IPS-18a (cell line): ENCODE measurements at regions not wholly inside any gene's neighbourhood (a gene's known extent, or its start where the extent isn't known, plus 50 kb on each side); places are given as distances from the start of the nearest gene placed in this dataset.

Experiments
- H3K27ac ChIP-seq: one replicate; pipeline ENCODE4 v1.5.1; 2013; ENCODE audit warnings: low read length
- H3K27me3 ChIP-seq: one replicate; pipeline ENCODE4 v1.6.1; 2013; ENCODE audit warnings: mild to moderate bottlenecking, low read length; ENCODE audit not compliant: control insufficient read depth, insufficient read depth
- H3K36me3 ChIP-seq: one replicate; pipeline ENCODE4 v1.6.1; 2013; ENCODE audit warnings: low read depth, low read length; ENCODE audit not compliant: control insufficient read depth
- H3K4me1 ChIP-seq: one replicate; pipeline ENCODE4 v1.6.1; 2013; ENCODE audit warnings: low read depth, low read length; ENCODE audit not compliant: control insufficient read depth
- H3K4me3 ChIP-seq: one replicate; pipeline ENCODE4 v1.5.1; 2013; ENCODE audit warnings: low read length
- H3K9ac ChIP-seq: one replicate; pipeline ENCODE4 v1.6.1; 2013; ENCODE audit warnings: mild to moderate bottlenecking, low read length, moderate library complexity
- H3K9me3 ChIP-seq: one replicate; pipeline ENCODE4 v1.6.1; 2013; ENCODE audit warnings: low read depth, low read length; ENCODE audit not compliant: control insufficient read depth

DNA sequence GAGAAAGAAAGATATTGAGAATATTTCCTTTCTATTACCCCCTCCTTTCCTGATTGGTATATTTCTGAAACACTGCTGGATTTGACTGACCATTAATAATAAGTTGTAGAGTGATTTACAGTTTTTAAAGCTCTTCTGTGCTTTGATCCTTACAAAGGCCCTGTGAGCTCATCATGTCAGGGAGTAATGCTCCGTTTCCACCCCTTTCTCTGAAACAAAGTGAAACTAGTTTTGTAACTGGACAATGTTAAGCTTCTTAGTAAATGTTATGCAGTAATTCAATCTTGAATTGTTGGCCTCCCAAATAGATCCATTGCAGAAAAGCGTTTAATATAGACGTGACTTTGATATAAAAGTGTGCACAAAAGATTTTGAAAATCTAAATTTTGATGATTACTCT, 190.1 kb upstream of the GNPDA2 start:
- no peak overlapping the region for H3K9ac ChIP-seq
- H3K27me3 ChIP-seq: no peaks in the 10 kb centered on the region
- H3K27ac ChIP-seq: no peak overlapping the region
- H3K4me1 ChIP-seq: no peaks in the 10 kb centered on the region
- no peak overlapping the region for H3K4me3 ChIP-seq
- H3K36me3 ChIP-seq: no peaks in the 10 kb centered on the region
- no peaks in the 10 kb centered on the region for H3K9me3 ChIP-seq

DNA sequence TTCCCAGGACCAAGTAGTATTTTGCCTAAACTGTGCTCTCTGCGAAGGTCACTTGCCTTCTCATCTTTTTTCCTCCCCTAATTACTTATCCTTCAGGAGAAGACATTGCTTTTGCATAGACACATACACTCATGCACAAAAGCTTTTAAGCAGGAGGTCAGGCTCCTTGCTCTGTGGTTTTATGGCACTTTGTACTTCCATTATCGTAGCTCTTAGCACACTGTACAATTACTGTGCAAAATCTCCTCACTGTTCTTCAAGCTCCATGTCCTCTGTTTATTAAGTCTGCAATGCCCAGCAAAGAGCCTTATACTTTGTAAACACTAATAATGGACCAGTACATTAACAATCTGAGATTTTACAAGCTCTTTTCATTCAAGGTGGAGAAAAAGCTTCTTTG, 188.4 kb upstream of the GNPDA2 start:
- Histone ChIP-seq H3K27ac (no peak overlapping the region), H3K9me3 (no peaks in the 10 kb centered on the region), H3K4me1 (no peaks in the 10 kb centered on the region), H3K9ac (no peak overlapping the region), H3K4me3 (no peak overlapping the region), H3K27me3 (no peaks in the 10 kb centered on the region), H3K36me3 (no peaks in the 10 kb centered on the region)

- Histone ChIP-seq H3K27ac (no peak overlapping the region), H3K4me1 (no peaks in the 10 kb centered on the region), H3K9me3 (no peaks in the 10 kb centered on the region), H3K9ac (no peak overlapping the region), H3K4me3 (no peak overlapping the region), H3K36me3 (no peaks in the 10 kb centered on the region), H3K27me3 (no peaks in the 10 kb centered on the region)
These were observed 187.9 kb upstream of the GNPDA2 start for GRCh38 chr4:44914223-44914622.

GRCh38 chr4:44912980-44913379, 186.6 kb upstream of the GNPDA2 start:
- Histone ChIP-seq H3K36me3 (no peaks in the 10 kb centered on the region), H3K27ac (no peak overlapping the region), H3K9me3 (no peaks in the 10 kb centered on the region), H3K27me3 (no peaks in the 10 kb centered on the region), H3K9ac (no peak overlapping the region), H3K4me3 (no peak overlapping the region), H3K4me1 (no peaks in the 10 kb centered on the region)

DNA sequence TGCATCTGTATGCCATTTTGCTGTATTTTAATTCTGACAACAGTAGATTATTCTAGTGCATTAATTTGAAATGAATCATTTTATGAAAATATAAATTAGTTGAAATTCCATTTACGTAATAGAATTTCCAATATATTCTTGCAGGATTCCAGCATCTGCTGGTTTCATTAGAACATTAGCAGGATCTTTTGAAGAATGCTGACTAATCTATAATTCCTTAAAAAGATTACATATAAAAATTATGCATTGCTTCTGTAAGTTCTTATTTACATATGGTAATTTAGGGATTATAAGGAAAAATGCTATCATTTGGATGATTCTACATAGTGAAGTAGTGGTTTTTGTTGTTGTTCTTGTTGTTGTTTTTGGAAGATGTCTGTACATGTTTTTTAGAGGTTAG, 182.2 kb upstream of the GNPDA2 start:
- no peak overlapping the region for H3K9ac ChIP-seq
- no peaks in the 10 kb centered on the region for H3K4me1 ChIP-seq
- H3K9me3 ChIP-seq: no peaks in the 10 kb centered on the region
- H3K27me3 ChIP-seq: no peaks in the 10 kb centered on the region
- H3K36me3 ChIP-seq: no peaks in the 10 kb centered on the region
- H3K4me3 ChIP-seq: no peak overlapping the region
- no peak overlapping the region for H3K27ac ChIP-seq

DNA sequence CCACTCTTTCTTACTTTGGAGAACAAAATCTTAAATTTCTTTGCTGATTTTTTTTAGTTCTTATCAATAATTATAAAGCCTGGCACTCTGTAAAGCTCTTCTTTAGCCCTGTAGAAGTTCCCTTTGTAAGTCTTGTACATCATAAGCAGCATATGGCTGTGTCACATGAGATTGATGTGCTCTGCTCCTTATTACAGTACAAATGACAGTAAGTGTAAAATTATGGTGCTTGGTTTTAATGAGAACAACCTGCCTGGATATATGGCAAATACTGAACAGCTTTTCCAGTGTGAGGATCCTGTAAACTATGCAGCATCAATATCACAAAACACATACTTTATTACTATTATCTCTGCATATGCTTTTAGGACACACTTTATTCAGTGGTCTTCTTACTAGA, 145.9 kb upstream of the GNPDA2 start:
- Histone ChIP-seq H3K9ac (no peak overlapping the region), H3K36me3 (no peaks in the 10 kb centered on the region), H3K27me3 (no peaks in the 10 kb centered on the region), H3K27ac (no peak overlapping the region), H3K4me3 (no peak overlapping the region), H3K4me1 (no peaks in the 10 kb centered on the region), H3K9me3 (no peaks in the 10 kb centered on the region)

DNA sequence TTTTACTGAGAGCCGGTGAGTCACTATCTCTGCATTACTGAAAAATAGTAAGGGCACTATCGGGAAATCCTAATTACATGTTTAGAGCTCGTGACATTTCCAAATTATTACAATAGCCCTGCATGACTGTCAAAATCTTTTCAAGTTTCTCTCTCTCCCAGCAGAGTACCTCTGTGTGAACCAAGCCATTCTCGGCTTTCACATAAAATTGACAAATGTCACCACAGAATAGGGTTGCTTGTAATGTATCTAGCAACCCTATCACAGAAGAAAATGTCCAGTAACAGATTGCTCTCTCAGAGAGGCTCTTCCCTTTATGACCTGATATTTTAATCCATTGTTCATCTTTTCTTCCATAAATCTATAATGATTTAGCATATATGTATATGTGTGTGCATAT, 144.8 kb upstream of the GNPDA2 start:
- Histone ChIP-seq H3K36me3 (no peaks in the 10 kb centered on the region), H3K4me1 (no peaks in the 10 kb centered on the region), H3K27me3 (no peaks in the 10 kb centered on the region), H3K9ac (no peak overlapping the region), H3K9me3 (no peaks in the 10 kb centered on the region), H3K27ac (no peak overlapping the region), H3K4me3 (no peak overlapping the region)

DNA sequence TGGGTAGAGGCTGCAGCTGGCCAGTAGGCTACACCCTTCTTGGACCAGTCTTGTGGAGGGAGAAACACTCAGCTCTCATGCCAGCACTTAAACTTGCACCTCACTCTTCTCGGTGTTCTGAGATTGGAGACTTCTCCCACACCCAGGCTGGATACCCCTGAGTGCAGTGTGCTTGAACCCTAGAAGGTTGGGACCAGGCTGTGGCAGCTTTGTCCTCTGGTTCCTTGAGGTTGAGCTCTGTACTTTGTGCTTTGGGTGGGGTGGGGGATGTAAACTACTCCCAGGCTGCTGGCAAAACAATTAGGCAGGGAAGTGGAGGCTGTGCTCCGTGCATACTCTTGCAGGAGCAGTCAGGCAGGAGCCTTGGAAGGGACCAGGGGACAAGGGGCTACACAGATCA, 143.6 kb upstream of the GNPDA2 start:
- Histone ChIP-seq H3K27ac (no peak overlapping the region), H3K27me3 (no peaks in the 10 kb centered on the region), H3K9ac (no peak overlapping the region), H3K9me3 (no peaks in the 10 kb centered on the region), H3K36me3 (no peaks in the 10 kb centered on the region), H3K4me3 (no peak overlapping the region), H3K4me1 (no peaks in the 10 kb centered on the region)

- Histone ChIP-seq H3K27ac (no peak overlapping the region), H3K9ac (no peak overlapping the region), H3K27me3 (no peaks in the 10 kb centered on the region), H3K4me1 (no peaks in the 10 kb centered on the region), H3K4me3 (no peak overlapping the region), H3K36me3 (no peaks in the 10 kb centered on the region), H3K9me3 (no peaks in the 10 kb centered on the region)
These were observed 143.0 kb upstream of the GNPDA2 start for GRCh38 chr4:44869222-44869882.

GRCh38 chr4:44861756-44862155, 135.4 kb upstream of the GNPDA2 start:
- Histone ChIP-seq H3K27me3 (no peaks in the 10 kb centered on the region), H3K9ac (no peak overlapping the region)

GRCh38 chr4:44859477-44859876, 133.1 kb upstream of the GNPDA2 start:
- no peaks in the 10 kb centered on the region for H3K36me3 ChIP-seq
- H3K4me3 ChIP-seq: no peak overlapping the region
- no peaks in the 10 kb centered on the region for H3K9me3 ChIP-seq
- peaks cover 37% of the 10 kb centered on the region for H3K4me1 ChIP-seq
- H3K27me3 ChIP-seq: no peaks in the 10 kb centered on the region
- no peak overlapping the region for H3K27ac ChIP-seq
- H3K9ac ChIP-seq: no peak overlapping the region

More at GRCh38 chr4:44861756-44862155, 135.4 kb upstream of the GNPDA2 start:
- Histone ChIP-seq H3K27ac (no peak overlapping the region), H3K9me3 (no peaks in the 10 kb centered on the region), H3K4me1 (peaks cover 37% of the 10 kb centered on the region), H3K36me3 (no peaks in the 10 kb centered on the region), H3K4me3 (no peak overlapping the region)

- no peak overlapping the region for H3K4me3 ChIP-seq
- no peaks in the 10 kb centered on the region for H3K27me3 ChIP-seq
- H3K4me1 ChIP-seq: no peaks in the 10 kb centered on the region
- H3K27ac ChIP-seq: no peak overlapping the region
- no peaks in the 10 kb centered on the region for H3K36me3 ChIP-seq
- H3K9ac ChIP-seq: no peak overlapping the region
- no peaks in the 10 kb centered on the region for H3K9me3 ChIP-seq
These were observed 122.1 kb upstream of the GNPDA2 start for GRCh38 chr4:44848466-44848865.
